A549 (cell line): ENCODE measurements at regions not wholly inside any gene's neighbourhood (a gene's known extent, or its start where the extent isn't known, plus 50 kb on each side); places are given as distances from the start of the nearest gene placed in this dataset.
"Not testable (repeated sequence)": the region's sequence is repeated elsewhere in the genome, so short reads cannot be mapped to it uniquely, and the experiment has no call there.

Experiments
- ATAC-seq, 2 experiments: fragments of 200-7000 bp in 1 of 2; fragments of >200 bp in 1 of 2; cut with Nextera tagmentation in 1 of 2; cut with Tn5 transposase in 1 of 2; 3 replicates each; pipeline versions ENCODE4 v1.8.0 to v1.9.1; 2018 to 2020; ENCODE audit warnings: mild to moderate bottlenecking in 1 of 2, moderate library complexity in 1 of 2
- CTCF ChIA-PET: fragments of 300-600 bp; sonication (Branson Sonifier 250); formaldehyde crosslinking; extraction: SDS; loops from one replicate; lab custom pipeline; 2021; ENCODE audit warnings: antibody characterized with exemption, inconsistent platforms; lab: Yijun Ruan, JAX
- POLR2A ChIA-PET: fragments of 350-600 bp; formaldehyde crosslinking; extraction: SDS; loops from one replicate; lab custom pipeline; 2021; ENCODE audit warnings: antibody characterized with exemption, inconsistent platforms; lab: Yijun Ruan, JAX
- DNase-seq, 2 experiments: peaks; one replicate each; pipeline versions ENCODE4 v3.0.0 to v3.0.0-alpha.2; 2011 to 2016; ENCODE audit warnings: low read depth in 1 of 2, low spot score in 1 of 2
- FAIRE-seq: peaks from 2 replicates; lab custom pipeline; 2011; peaks lifted over from hg19 to GRCh38; lab: Jason Lieb, UNC
- H3K27ac ChIP-seq, 2 experiments: fragments of >200 bp; sonication (Bioruptor Twin); formaldehyde crosslinking; 3 replicates each; pipeline ENCODE4 v1.5.1; 2016 to 2017
- H3K4me1 ChIP-seq: fragments of >200 bp; sonication (Bioruptor Twin); formaldehyde crosslinking; 3 replicates; pipeline ENCODE4 v1.6.1; 2016
- H3K4me2 ChIP-seq: fragments of >200 bp; sonication (Bioruptor Twin); formaldehyde crosslinking; 3 replicates; pipeline ENCODE4 v1.6.1; 2016
- H3K4me3 ChIP-seq: fragments of >200 bp; sonication (Bioruptor Twin); formaldehyde crosslinking; 3 replicates; pipeline ENCODE4 v1.5.1; 2016
- H3K9me3 ChIP-seq: fragments of >200 bp; sonication (Bioruptor Twin); formaldehyde crosslinking; 3 replicates; pipeline ENCODE4 v1.6.1; 2016
- BHLHE40 ChIP-seq: IDR thresholded peaks from 2 replicates; pipeline ENCODE4 v1.6.1; 2012; ENCODE audit warnings: low read depth, low read length, inconsistent platforms
- CBX2 ChIP-seq: fragments of 200-600 bp; sonication (generic); IDR thresholded peaks from 2 replicates; pipeline ENCODE4 v1.6.1; 2016; ENCODE audit warnings: low read depth, mild to moderate bottlenecking, borderline replicate concordance
- CHD4 ChIP-seq: fragments of 200-600 bp; sonication (generic); IDR thresholded peaks from 2 replicates; pipeline ENCODE4 v1.6.1; 2016; ENCODE audit warnings: antibody characterized with exemption, mild to moderate bottlenecking, borderline replicate concordance
- E2F6 ChIP-seq: IDR thresholded peaks from 2 replicates; pipeline ENCODE4 v1.6.1; 2012; ENCODE audit warnings: low read depth, borderline replicate concordance
- EP300 ChIP-seq, 2 experiments: fragments of >200 bp; sonication (Bioruptor Twin); formaldehyde crosslinking; IDR thresholded peaks; 2 replicates in 1 of 2; 3 replicates in 1 of 2; pipeline ENCODE4 v1.6.1; 2016 to 2017
- ESRRA ChIP-seq: fragments of 150-350 bp; IDR thresholded peaks from 2 replicates; pipeline ENCODE4 v1.6.1; 2014; ENCODE audit warnings: mild to moderate bottlenecking, low read length, borderline replicate concordance
- FOSL2 ChIP-seq, 2 experiments: fragments of 450-650 bp in 1 of 2; fragments of >200 bp in 1 of 2; sonication (Bioruptor Twin) in 1 of 2; formaldehyde crosslinking; IDR thresholded peaks; 2 replicates each; pipeline versions ENCODE4 v1.5.0 to v1.6.1; 2016 to 2020; ENCODE audit warnings: mild to moderate bottlenecking in 1 of 2, moderate library complexity in 1 of 2
- FOXS1 ChIP-seq: fragments of 250-450 bp; sonication (Bioruptor Pico); IDR thresholded peaks from 2 replicates; pipeline ENCODE4 v1.5.0; 2020; ENCODE audit warnings: mild to moderate bottlenecking, moderate library complexity
- HDAC2 ChIP-seq: fragments of 200-600 bp; sonication (generic); IDR thresholded peaks from 2 replicates; pipeline ENCODE4 v1.6.1; 2016
- HEYL ChIP-seq: fragments of 250-450 bp; sonication (Bioruptor Pico); IDR thresholded peaks from 2 replicates; pipeline ENCODE4 v1.8.0; 2021; ENCODE audit warnings: mild to moderate bottlenecking, moderate library complexity
- HOXB5 ChIP-seq: fragments of 250-450 bp; sonication (Bioruptor Pico); IDR thresholded peaks from 2 replicates; pipeline ENCODE4 v1.5.0; 2020; ENCODE audit warnings: mild to moderate bottlenecking, moderate library complexity
- JUNB ChIP-seq: fragments of >200 bp; sonication (Bioruptor Twin); formaldehyde crosslinking; IDR thresholded peaks from 2 replicates; pipeline ENCODE4 v1.6.1; 2016
- KDM1A ChIP-seq: fragments of 200-600 bp; sonication (generic); IDR thresholded peaks from 2 replicates; pipeline ENCODE4 v1.6.1; 2016; ENCODE audit warnings: low read depth, mild to moderate bottlenecking
- MYC ChIP-seq: IDR thresholded peaks from 2 replicates; pipeline ENCODE4 v1.6.1; 2012; ENCODE audit warnings: mild to moderate bottlenecking, inconsistent platforms, low read length, improper control_type of control experiment, borderline replicate concordance
- NFE2L2 ChIP-seq: fragments of 150-350 bp; conservative IDR thresholded peaks from 2 replicates; pipeline ENCODE4 v1.6.1; 2014; ENCODE audit warnings: low read length
- NR3C1 ChIP-seq: fragments of >200 bp; sonication (Bioruptor Twin); formaldehyde crosslinking; IDR thresholded peaks from 3 replicates; pipeline ENCODE4 v1.6.1; 2017
- PHF8 ChIP-seq: fragments of 200-600 bp; sonication (generic); IDR thresholded peaks from 2 replicates; pipeline ENCODE4 v1.6.1; 2016; ENCODE audit warnings: low read depth, mild to moderate bottlenecking, antibody characterized with exemption, moderate library complexity, borderline replicate concordance
- RAD21 ChIP-seq, 2 experiments: fragments of >200 bp in 1 of 2; sonication (Bioruptor Twin) in 1 of 2; formaldehyde crosslinking in 1 of 2; IDR thresholded peaks in 1 of 2; conservative IDR thresholded peaks in 1 of 2; 2 replicates in 1 of 2; 3 replicates in 1 of 2; pipeline ENCODE4 v1.6.1; 2012 to 2018; ENCODE audit warnings: inconsistent platforms in 1 of 2
- RARB ChIP-seq: fragments of 250-450 bp; sonication (Bioruptor Pico); IDR thresholded peaks from 2 replicates; pipeline ENCODE4 v1.8.0; 2021; ENCODE audit warnings: mild to moderate bottlenecking, moderate library complexity
- REST ChIP-seq: fragments of 200-600 bp; sonication (generic); IDR thresholded peaks from 2 replicates; pipeline ENCODE4 v1.6.1; 2016; ENCODE audit warnings: antibody characterized with exemption, mild to moderate bottlenecking, moderate library complexity
- RNF2 ChIP-seq: fragments of 200-600 bp; sonication (generic); IDR thresholded peaks from 2 replicates; pipeline ENCODE4 v1.6.1; 2016; ENCODE audit warnings: low read depth, mild to moderate bottlenecking, antibody characterized with exemption, moderate library complexity, borderline replicate concordance
- SMC3 ChIP-seq: fragments of >200 bp; sonication (Bioruptor Twin); formaldehyde crosslinking; IDR thresholded peaks from 3 replicates; pipeline ENCODE4 v1.6.1; 2018; ENCODE audit warnings: inconsistent platforms
- SREBF2 ChIP-seq: fragments of 450-650 bp; IDR thresholded peaks from 2 replicates; pipeline ENCODE4 v1.6.1; 2014; ENCODE audit warnings: mild to moderate bottlenecking, moderate library complexity
- TP53 ChIP-seq: fragments of 250-450 bp; sonication (Bioruptor Pico); IDR thresholded peaks from 2 replicates; pipeline ENCODE4 v1.5.0; 2021; ENCODE audit warnings: mild to moderate bottlenecking, moderate library complexity
- ZFP36 ChIP-seq: fragments of 450-650 bp; IDR thresholded peaks from 2 replicates; pipeline ENCODE4 v1.6.1; 2014; ENCODE audit warnings: borderline replicate concordance; ENCODE audit not compliant: partially characterized antibody
- WGBS: methylation state at CpG from one replicate; pipeline ENCODE4 v1.1.6; 2017; ENCODE audit errors: missing lambda C conversion rate; 5-methylcytosine and 5-hydroxymethylcytosine counted together
- TF ChIP-seq, protein P1 (sequence below): fragments of >200 bp; sonication (Bioruptor Twin); formaldehyde crosslinking; IDR thresholded peaks from 2 replicates; pipeline ENCODE4 v1.6.1; 2016
- TF ChIP-seq, protein P2 (sequence below): fragments of 250-450 bp; sonication (Bioruptor Pico); IDR thresholded peaks from 2 replicates; pipeline ENCODE4 v1.5.0; 2020; ENCODE audit warnings: low read depth, mild to moderate bottlenecking, moderate library complexity

GRCh38 chrX:152507168-152507567 is 56.1 kb upstream of the GABRA3 start:
- H3K4me1 ChIP-seq, H3K9me3 ChIP-seq, FAIRE-seq, POLR2A ChIA-PET, CTCF ChIA-PET, H3K4me3 ChIP-seq, H3K4me2 ChIP-seq, DNase-seq, ATAC-seq, H3K27ac ChIP-seq: not testable (repeated sequence)
- WGBS, result 7% methylated on average over 2 of the region's 2 CpGs

DNA sequence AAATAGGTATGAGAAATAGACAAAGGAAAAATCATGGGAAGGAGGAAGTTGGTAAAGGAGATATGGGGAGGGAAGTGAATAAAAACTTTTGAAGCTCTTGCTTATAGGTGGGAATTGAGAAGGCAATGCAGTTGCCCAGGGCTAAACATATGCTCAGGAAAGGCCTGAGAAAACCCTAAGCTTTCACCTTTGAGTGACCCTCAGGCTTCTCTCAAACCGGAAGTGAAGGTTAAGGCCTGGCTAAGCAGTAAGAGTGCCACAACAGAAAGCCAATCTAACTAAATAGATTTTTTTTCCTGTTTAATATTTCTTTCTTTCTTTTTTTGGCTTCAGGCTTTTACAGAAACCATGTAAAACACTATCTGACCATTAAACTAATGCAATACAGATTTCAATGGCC is 69.5 kb upstream of the GABRA3 start:
- FAIRE-seq (no peak), ATAC-seq (no peak), DNase-seq (no peak)
- no peaks in the 10 kb centered on the region for H3K9me3 ChIP-seq
- H3K4me3 ChIP-seq, result no peak overlapping the region
- ChIA-PET CTCF (interaction anchor here (0.7 kb wide), 1 partner anchor 94 kb away, joined by 3 read pairs; no protein-coding TSS in a partner anchor), POLR2A (no interaction called here)
- no peak overlapping the region for H3K4me2 ChIP-seq
- no peak overlapping the region for H3K27ac ChIP-seq
- WGBS, result 4% methylated on average over 1 of the region's 1 CpG
- H3K4me1 ChIP-seq, result no peaks in the 10 kb centered on the region
- TF ChIP-seq RARB (CRISPR knock-in tag) (no peak), HEYL (CRISPR knock-in tag) (no peak), PHF8 (no peak), HDAC2 (no peak), SREBF2 (no peak), E2F6 (no peak), ZFP36 (no peak), ESRRA (no peak), RNF2 (no peak), EP300 (IDR thresholded peaks at IDR 0.05) (no peak)
- TF ChIP-seq, protein P1, sequence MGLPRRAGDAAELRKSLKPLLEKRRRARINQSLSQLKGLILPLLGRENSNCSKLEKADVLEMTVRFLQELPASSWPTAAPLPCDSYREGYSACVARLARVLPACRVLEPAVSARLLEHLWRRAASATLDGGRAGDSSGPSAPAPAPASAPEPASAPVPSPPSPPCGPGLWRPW, result no peak
- TF ChIP-seq, protein P2, sequence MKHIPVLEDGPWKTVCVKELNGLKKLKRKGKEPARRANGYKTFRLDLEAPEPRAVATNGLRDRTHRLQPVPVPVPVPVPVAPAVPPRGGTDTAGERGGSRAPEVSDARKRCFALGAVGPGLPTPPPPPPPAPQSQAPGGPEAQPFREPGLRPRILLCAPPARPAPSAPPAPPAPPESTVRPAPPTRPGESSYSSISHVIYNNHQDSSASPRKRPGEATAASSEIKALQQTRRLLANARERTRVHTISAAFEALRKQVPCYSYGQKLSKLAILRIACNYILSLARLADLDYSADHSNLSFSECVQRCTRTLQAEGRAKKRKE, result no peak

DNA sequence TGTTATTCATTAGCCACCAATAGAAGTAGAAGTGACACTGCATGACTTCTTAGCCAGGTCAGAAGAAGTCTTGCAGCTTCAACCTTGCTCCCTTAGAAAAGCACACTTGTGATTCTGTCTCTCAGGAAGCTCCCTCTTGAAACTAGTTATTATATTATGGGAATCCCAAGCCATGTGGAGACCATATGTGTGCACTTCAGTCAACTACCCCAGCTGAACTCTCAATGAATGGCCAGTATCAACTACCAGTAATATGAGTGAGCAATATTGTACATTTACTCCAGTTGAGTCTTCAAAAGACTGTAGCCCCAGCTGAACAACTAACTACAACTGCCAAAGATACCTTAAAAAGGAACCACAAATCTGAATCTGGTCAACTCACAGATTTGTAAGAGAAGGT is 77.1 kb upstream of the GABRA3 start:
- CTCF ChIA-PET, result no interaction called here

DNA sequence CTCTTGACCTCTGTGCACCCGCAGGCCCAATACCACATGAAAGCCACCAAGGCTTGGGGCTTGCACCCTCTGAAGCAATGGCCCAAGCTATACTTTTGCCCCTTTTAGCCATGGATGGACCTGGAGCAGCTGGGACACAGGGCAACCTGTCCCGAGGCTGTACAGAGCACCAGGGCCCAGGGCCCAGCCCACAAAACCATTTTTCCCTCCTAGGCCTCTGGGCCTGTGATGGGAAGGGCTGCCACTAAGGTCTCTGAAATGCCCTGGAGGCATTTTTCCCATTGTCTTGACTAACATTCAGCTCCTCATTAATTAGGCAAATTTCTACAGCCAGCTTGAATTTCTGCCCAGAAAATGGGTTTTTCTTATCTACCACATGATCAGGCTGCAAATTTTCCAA is 79.9 kb upstream of the GABRA3 start:
- ChIA-PET POLR2A (no interaction called here), CTCF (no interaction called here)
- Histone ChIP-seq H3K4me2 (no peak overlapping the region), H3K4me3 (no peak overlapping the region), H3K27ac (no peak overlapping the region), H3K9me3 (no peaks in the 10 kb centered on the region), H3K4me1 (no peaks in the 10 kb centered on the region)
- FAIRE-seq (no peak), ATAC-seq (no peak), DNase-seq (no peak)
- WGBS, result 48% methylated on average over 2 of the region's 2 CpGs
- TF ChIP-seq PHF8, result no peak
- TF ChIP-seq ESRRA, result no peak
- no peak for TF ChIP-seq SMC3
- no peak for TF ChIP-seq BHLHE40
- TF ChIP-seq TP53 (CRISPR knock-in tag), result no peak
- TF ChIP-seq EP300 (IDR thresholded peaks at IDR 0.05), result no peak
- no peak for TF ChIP-seq REST
- TF ChIP-seq CBX2, result no peak
- TF ChIP-seq RARB (CRISPR knock-in tag), result no peak
- TF ChIP-seq FOXS1, result no peak
- TF ChIP-seq HDAC2, result no peak
- TF ChIP-seq NFE2L2, result no peak
- TF ChIP-seq, protein P2, result no peak
- TF ChIP-seq KDM1A, result no peak
- TF ChIP-seq CHD4, result no peak
- no peak for TF ChIP-seq MYC
- no peak for TF ChIP-seq JUNB
- no peak for TF ChIP-seq NR3C1

More for the DNA sequence above, 77.1 kb upstream of the GABRA3 start:
- DNase-seq (no peak), FAIRE-seq (no peak), ATAC-seq (no peak)
- H3K27ac ChIP-seq, result no peak overlapping the region
- no peaks in the 10 kb centered on the region for H3K9me3 ChIP-seq
- H3K4me3 ChIP-seq, result no peak overlapping the region
- POLR2A ChIA-PET, result no interaction called here
- no peaks in the 10 kb centered on the region for H3K4me1 ChIP-seq
- H3K4me2 ChIP-seq, result no peak overlapping the region
- TF ChIP-seq SREBF2 (no peak), RAD21 (conservative IDR thresholded peaks at IDR 0.05 in 1 of 2, IDR thresholded peaks at IDR 0.05 in 1 of 2) (no peak), HOXB5 (no peak), HDAC2 (no peak), FOSL2 (IDR thresholded peaks at IDR 0.05) (no peak), FOSL2 (CRISPR knock-in tag; IDR thresholded peaks at IDR 0.05) (no peak)
- TF ChIP-seq, protein P1, result no peak
